Heart left ventricle (tissue), 13 donors: ENCODE measurements at regions not wholly inside any gene's neighbourhood (a gene's known extent, or its start where the extent isn't known, plus 50 kb on each side); places are given as distances from the start of the nearest gene placed in this dataset.

ENCODE experiments used
- CTCF ChIP-seq, 12 donors: fragments of 200-600 bp; sonication (generic) in 4 of 12; IDR thresholded peaks; one replicate each; pipeline versions ENCODE4 v1.5.0 to v1.8.0; 2018 to 2022; ENCODE audit warnings: antibody characterized with exemption in 12 of 12, mild to moderate bottlenecking in 5 of 12
- POLR2A ChIP-seq, 2 donors: fragments of 450-650 bp; IDR thresholded peaks; one replicate each; pipeline ENCODE4 v1.6.1; 2017; ENCODE audit warnings: antibody characterized with exemption in 2 of 2, mild to moderate bottlenecking in 2 of 2, moderate library complexity in 2 of 2
- donor health status: ischemic (EF 13 %, LVEDD 7.1; RV severe dilation, severe dysfunction).
- donor health status: DM: no; HTN: yes; CAD: no.
- donor health status: DM: no; HTN: no; CAD: no.
- donor health status: ischemic (EF 25% LVEDD 6.9; RV normal size, moderate dysfunction).
- donor health status: ischemic (EF 25% LVEDD 5.7; RV mildly dilated, moderate dysfunction).
- donor health status: ischemic (EF 35%, LVEDD 5.7; RV mildly dilated, moderate dysfunction).
- donor health status: nonischemic (EF 11% LVEDD 7.7; RV severe dilation, severe dysfunction).
- donor health status: DM: yes; HTN: yes; CAD: no.
- donor health status: PGD.
- donor health status: ischemic (EF 29% LVEDD 5.4; RV normal size, mild dysfunction).
- donor health status: nonischemic (EF 23%, LVEDD 6.1; RV moderate dilation, normal function).

- TF ChIP-seq CTCF (IDR thresholded peaks at IDR 0.05) (no peak), POLR2A (IDR thresholded peaks at IDR 0.05) (no peak)
These were observed 700.2 kb downstream of the EPHA4 start for GRCh38 chr2:220871909-220872308.
